ENCODE measurements at regions not wholly inside any gene's neighbourhood (a gene's known extent, or its start where the extent isn't known, plus 50 kb on each side); places are given as distances from the start of the nearest gene placed in this dataset.
A peak's percentile ranks its signal among the peaks of the same experiment; 100 is the strongest.

DNA sequence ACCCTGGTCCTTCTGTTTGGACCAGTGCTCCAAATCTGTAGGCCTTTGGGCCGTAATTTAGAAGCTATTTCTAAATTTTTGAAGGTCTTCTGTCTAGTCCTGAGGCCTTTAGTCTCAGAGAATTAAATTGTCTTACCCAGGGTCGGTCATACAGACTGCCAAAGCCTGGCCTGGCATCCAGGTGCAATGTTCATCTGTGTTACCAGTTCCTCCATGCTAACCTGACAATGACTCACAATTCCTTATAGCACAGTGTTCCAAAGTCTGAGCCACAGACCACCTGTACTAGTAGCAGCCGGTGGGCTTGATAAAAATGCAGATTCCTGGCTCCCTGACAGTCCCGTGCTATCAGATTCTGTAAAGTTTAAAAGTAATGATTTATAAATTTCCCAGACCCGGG lies 77.7 kb upstream of the MAP4K3 start:
- no peak for DNase-seq (ENCODE audit: low read depth)

DNA sequence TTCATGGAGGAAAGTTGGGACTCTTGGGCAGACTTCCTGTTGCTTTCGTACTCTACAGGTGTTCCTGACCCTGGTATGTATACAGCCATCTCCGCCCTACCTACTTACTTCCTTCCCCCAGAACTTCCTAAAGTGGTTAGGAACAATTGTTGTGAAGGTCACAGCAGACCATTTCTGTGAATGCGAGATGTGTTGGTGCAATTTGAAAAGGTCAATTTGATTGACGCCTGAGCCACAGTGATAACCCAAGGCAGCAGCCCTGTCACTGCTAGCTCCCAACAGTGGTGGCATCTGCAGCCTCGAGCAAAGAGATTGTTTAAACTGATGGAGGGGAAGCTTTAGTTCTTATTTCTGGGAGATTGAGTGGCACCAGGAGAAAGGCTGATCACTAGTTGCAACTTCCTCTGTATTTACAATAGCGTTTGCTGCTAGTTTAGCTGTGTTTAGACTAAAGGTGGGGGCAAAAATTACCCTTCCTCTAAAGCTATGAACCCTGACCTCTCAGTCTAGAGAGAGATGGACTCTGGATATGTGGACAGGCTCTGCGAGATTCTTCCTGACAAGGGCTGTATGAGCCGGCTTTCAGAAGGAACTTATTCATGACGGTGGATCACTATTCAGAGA lies 78.3 kb upstream of the MAP4K3 start:
- no peak for DNase-seq (ENCODE audit: low read depth)

GRCh38 chr2:39515897-39516346 lies 78.8 kb upstream of the MAP4K3 start:
- no peak for DNase-seq (ENCODE audit: low read depth)

DNA sequence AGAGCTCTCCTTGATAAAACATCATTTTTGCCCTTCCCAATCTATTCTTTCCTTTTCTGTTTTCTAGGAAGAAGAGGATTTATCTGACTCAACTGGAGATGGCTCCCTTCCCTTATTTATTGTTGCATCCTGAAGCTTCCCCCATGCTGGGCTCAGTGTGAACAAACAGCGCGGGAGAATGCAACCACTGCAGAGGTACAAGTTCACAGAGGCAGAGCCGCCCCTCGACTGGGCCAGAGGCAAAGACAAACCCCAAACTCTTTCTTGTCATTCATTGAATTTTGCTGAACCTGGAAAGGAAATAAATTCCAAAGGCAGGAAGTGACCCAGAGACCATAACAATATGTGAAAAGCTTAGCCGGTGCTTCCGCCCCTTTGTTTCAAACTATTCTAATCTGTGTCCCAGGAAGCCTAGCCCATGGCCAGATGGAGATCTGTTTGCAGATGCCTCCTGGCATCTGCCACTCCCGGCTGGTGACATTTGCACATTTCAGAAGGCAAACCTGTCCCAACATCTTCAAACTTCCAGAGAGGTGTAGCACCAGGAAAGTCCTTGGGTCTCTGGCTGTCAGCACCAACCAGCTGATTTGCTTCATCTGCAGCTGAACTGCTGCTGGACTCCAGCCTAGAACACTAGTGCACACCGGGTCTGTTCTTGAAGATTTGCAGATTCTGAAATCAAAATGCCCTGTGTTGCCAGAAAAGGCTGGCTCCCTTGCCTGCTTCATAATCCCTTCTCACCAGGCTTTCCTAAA lies 79.4 kb upstream of the MAP4K3 start:
- peak; percentile 34 for DNase-seq (ENCODE audit: low read depth)

DNA sequence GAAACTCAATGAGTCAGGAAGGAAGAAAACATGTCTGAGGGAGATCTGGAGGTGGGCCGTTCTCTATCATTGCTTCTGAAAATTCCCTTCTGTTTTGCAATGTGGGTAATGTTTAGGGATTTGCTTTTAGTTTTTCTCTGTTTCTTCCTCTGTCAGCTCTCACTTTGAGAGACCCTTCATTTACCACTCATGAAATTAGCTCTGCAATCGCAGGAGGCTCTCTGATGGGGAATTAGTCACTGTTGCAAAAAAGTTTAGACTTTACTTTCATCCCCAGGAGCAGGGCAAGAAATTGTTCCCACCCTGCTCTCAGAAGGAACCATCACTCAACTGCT lies 80.0 kb upstream of the MAP4K3 start:
- DNase-seq (ENCODE audit: low read depth), result no peak

DNA sequence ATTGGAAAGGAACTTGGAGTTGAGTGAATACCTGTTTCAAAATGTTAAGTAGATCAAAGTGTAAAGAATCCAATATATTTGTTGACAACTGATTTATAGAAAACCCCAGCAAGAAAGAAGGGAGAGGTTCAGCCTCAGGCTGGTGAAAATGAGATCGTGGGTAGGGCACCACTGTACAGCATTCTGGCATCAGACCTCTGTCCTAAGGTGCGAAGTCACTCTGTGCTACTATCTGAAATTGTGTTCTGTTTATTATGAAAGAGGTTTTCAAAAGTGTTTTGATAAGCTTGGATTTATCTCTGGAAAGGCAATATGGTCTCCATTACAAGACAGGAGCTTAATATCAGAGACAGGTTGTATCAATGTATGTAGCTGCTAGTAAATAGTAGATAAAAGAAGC lies 80.5 kb upstream of the MAP4K3 start:
- DNase-seq (ENCODE audit: low read depth), result no peak

DNA sequence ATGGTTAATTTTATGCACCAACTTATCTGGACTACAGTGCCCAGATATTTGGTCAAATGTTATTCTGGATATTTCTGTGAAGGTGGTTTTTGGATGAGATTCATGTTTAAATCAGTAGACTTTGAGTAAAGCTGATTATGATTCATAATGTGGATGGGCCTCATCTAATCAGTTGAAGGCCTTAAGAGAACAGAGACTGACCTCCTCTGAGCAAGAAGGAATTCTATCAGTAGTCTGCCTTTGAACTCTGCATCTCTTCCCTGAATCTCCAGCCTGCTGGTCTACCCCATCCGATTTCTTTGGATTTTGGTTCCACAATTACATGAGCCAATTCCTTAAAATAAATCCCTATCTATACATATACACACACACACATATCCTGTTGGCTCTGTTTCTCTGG lies 82.8 kb upstream of the MAP4K3 start:
- no peak for DNase-seq (ENCODE audit: low read depth)

GRCh38 chr2:39521876-39522517 lies 84.9 kb upstream of the MAP4K3 start:
- peak; percentile 50 for DNase-seq (ENCODE audit: low read depth)

DNA sequence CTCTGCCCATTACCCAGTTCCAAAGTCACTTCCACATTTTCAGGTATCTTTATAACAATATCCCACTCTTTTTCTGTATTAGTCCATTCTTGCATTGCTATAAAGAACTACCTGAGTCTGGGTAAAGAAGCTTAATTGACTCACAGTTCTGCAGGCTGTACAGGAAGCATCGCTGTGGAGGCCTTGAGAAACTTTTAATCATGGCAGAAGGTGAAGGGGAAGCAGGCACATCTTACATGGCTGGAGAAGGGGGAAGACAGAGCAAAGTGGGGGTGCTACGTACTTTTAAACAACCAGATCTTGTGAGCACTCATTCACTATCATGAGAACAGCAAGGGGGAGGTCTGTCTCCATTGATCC lies 85.4 kb upstream of the MAP4K3 start:
- no peak for DNase-seq (ENCODE audit: low read depth)

GRCh38 chr2:39523308-39524044 lies 86.4 kb upstream of the MAP4K3 start:
- peak; percentile 93 for DNase-seq (ENCODE audit: low read depth)

GRCh38 chr2:39524061-39524460 lies 87.0 kb upstream of the MAP4K3 start:
- DNase-seq (ENCODE audit: low read depth), result peak; percentile 60

DNA sequence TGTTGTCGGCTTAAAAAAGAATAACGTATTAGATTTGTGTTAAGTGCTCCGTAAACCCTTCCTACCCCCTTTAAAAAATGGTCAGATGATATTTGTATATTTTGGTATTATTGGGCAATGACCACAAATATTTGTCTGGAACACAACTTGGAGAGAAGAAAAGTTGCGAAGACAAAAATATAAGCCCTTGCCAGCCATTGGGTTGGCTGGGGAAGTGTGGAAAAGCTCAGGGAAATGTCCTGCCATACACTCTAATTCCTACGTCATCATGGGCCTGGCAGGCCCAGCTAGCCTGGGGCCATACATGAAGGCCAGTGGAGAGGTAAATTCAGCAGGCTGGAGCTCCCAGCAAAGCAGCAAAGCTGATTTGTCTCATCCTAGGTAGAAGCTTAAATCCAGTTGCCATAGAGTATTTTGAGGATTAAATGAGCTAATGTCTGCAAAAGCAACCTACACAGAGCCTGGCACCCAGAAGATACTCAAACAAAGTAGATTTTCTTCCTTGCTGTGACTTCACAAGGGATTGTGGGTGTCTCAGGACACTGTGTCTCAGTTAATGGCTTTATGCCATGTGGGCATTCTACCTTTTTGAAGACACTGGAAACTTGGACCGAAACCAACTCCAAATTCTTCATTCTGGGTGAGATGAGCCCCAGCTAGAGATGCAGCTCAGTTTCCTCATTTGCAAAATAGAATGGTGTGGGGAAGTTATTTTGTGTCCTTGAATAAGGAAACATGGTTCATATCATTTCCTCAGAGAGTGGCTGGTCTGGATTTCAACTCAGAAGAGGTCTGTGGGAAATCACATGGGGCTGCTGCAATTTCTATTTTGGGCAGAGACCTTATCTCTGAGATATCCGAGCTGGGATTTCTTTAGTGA lies 87.9 kb upstream of the MAP4K3 start:
- no peak for DNase-seq (ENCODE audit: low read depth)

DNA sequence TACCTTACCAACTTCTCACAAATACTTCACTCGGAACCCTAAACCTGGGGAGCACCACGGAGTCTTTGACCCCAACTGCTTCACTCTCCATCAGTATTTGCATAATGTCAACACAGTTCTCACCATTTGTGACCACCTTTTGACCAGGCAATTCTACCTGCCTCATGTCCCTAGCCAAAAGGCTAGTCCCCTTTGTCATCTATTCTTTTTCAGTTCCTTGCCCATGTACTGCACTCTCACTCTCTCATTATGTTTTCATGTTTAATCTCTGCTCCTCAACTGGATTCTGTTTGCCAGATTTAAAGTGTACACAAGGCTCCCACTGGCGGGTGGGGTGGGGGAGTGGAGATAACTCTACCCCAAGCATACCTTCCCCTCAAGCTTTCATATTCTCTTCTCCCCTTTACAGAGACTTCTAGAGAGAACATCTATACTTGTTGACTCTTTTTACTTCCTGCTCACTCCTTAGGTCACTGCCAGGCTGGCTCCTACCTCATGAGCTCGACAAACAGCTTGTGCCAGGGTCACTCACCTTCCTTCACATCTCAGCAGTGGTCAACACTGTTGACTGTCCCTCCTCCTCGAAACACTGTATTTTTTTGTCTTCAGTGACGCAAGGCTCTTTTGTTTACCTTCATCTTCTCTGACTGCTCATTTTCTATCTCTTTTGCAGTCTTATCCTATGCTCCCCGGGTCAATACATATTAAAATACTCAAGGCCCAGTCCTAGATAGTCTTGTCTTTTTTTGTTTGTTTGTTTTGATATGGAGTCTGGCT lies 88.7 kb upstream of the MAP4K3 start:
- DNase-seq (ENCODE audit: low read depth), result no peak

- no peak for DNase-seq (ENCODE audit: low read depth)
Observed at GRCh38 chr2:39528701-39529100, 91.6 kb upstream of the MAP4K3 start.

GRCh38 chr2:39529836-39530235 lies 92.8 kb upstream of the MAP4K3 start:
- no peak for DNase-seq (ENCODE audit: low read depth)

- peak; percentile 82 for DNase-seq (ENCODE audit: low read depth)
Observed at GRCh38 chr2:39530411-39530866, 93.4 kb upstream of the MAP4K3 start.

DNA sequence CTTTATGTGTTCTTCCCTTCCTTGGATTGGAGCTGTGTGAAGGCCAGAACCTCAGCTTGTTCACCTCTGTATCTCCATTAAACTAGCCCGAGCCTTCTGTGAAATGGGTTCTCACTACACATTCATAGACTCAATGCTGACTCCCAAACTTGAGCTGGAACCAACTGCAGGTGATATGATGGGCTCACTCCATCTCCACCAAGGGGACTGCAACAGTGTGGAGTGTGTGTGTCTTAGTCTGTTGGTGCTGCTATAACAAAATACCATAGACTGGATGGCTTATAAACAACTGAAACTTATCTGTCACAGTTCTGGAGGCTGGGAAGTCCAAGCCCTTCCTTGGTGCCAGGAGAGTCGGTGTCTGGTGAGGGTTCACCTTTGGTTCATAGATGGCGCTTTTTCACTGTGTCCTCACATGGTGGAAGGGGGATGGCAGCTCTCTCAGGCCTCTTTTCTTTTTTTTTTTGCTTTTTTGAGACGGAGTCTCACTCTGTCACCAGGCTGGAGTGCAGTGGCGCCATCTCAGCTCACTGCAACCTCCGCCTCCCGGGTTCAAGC lies 94.2 kb upstream of the MAP4K3 start:
- DNase-seq (ENCODE audit: low read depth), result no peak

DNA sequence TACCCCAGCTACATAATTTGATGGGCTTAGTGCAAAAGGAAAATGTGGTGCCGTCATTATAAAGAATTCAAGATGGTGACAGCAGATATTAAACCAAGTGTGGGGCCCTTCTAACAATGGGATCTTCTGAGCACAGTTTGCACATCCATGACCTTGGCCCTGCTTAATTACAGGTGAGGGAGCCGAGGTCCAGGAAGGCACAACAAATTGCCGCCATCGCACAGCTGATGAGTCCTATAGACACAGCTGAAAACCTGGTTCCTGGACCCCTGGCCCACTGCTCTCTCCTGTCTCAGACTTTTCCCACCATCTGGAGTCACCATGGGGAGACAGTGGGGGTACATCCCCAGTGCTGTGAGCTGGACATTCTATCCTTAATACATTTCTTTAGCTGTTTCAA lies 95.8 kb upstream of the MAP4K3 start:
- DNase-seq (ENCODE audit: low read depth), result no peak

DNA sequence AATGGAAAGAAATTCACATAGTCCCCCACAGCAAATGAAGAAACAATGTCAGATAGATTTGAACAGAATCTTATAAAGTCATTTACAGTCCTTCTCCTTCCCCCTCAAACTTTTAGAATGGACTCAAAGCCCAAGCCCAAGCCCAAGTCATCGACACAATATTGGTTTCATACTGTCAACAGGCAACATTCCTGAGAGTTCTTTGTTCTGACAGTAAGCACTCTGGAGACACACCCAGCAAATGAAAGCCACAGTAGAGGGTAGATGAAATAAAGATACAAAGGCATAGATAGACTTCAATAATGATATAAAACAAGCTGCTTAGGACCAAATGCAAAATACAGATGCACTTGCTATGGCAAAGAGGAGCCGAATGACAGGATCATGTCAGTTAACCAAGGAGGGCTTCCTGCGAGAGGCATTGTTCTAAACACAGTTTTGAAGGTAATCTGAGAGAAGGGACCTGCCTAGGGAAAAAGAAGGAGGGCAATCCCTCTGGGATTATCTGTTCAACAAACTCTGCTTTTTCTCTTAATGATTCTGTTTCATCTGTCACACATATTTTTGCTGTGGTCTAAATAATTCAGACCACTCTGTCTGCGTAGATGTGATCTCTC lies 97.1 kb upstream of the MAP4K3 start:
- no peak for DNase-seq (ENCODE audit: low read depth)

DNA sequence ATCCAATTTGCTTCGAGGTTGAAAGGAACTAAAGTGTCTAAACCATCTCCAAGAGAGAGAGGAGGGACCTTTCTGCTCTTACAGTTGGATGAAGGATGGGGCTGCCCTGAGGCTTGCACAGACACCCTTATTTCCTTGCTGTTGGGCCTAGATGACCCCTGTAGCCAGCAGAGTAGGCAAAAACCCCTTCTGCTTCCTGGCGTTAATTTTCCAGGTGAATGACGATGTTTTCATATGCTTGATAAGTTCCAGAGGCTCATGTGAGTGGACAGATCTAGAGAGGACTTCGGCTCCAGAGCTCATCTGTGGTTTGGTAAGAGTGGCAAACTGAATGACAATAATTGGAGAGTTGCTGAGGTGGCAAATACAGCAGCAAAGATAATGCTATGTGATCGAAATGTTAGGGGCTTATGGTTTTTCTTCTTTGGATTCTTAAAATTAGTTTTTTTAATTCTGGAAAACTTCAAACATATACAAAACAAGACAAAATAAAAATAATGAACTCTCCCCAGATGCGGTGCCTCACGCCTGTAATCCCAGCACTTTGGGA lies 98.6 kb upstream of the MAP4K3 start:
- DNase-seq (ENCODE audit: low read depth), result no peak
